Coronary artery (tissue), 2 donors: ENCODE measurements at regions not wholly inside any gene's neighbourhood (a gene's known extent, or its start where the extent isn't known, plus 50 kb on each side); places are given as distances from the start of the nearest gene placed in this dataset.

Experiments
- DNase-seq: peaks from one replicate; pipeline ENCODE4 v3.0.0-alpha.2; 2017; ENCODE audit warnings: low spot score
- H3K27ac ChIP-seq, 2 donors: fragments of 200-600 bp; sonication (generic); one replicate each; pipeline ENCODE4 v1.5.1; 2016 to 2019
- H3K4me3 ChIP-seq: fragments of 200-600 bp; sonication (generic); 2 replicates; pipeline ENCODE4 v1.5.1; 2016; ENCODE audit warnings: mild to moderate bottlenecking, moderate library complexity
- CTCF ChIP-seq: fragments of 200-600 bp; sonication (generic); IDR thresholded peaks from one replicate; pipeline ENCODE4 v1.5.1; 2019; ENCODE audit warnings: antibody characterized with exemption

DNA sequence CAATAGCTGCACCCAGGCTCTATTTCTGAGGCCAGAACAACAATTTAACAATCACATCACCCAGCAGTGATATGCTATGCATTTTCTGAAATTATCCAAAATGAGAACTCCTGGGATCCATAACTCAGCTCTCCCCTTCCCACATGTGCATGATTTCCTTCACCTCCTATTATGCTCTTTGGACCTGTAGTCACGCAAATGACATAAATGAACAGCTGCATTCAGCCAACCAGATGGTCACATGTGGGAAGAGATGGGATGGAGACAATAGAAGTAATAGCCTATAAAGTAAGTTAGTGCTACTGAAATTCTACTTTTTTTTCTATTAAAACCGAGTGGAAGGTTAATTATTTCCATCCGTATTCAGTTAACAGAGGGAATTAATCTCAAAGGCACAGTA, 662.1 kb upstream of the ID4 start:
- H3K27ac ChIP-seq: no peak overlapping the region
- no peak overlapping the region for H3K4me3 ChIP-seq
- no peak for DNase-seq
- no peak for TF ChIP-seq CTCF

GRCh38 chr6:19180348-19181072, 656.7 kb upstream of the ID4 start:
- H3K4me3 ChIP-seq: peak overlapping the region; percentile 48
- peak overlapping the region; percentile 53 to 77 for H3K27ac ChIP-seq
- no peak for TF ChIP-seq CTCF
- peak; percentile 80 for DNase-seq

DNA sequence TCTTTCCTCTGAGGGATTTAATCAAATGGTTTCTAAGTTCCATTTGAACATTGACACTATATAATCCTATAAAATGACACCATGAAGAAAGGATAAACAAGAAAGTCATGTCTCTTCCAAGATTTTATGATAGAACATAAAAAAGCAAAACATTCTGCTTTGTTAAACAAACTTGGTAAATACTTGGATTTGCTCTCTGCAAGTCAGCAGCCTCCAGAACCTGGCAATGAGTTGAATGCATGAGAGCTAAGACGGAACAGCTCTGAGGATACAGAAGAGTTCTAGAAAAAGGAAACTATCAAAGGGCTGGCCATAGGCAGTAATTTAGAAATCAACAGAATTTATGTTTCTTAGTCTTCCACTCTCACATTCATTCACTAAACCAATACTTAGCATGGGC, 656.0 kb upstream of the ID4 start:
- DNase-seq: no peak
- Histone ChIP-seq H3K27ac (peak overlapping the region; percentile 53 to 77), H3K4me3 (no peak overlapping the region)
- no peak for TF ChIP-seq CTCF

DNA sequence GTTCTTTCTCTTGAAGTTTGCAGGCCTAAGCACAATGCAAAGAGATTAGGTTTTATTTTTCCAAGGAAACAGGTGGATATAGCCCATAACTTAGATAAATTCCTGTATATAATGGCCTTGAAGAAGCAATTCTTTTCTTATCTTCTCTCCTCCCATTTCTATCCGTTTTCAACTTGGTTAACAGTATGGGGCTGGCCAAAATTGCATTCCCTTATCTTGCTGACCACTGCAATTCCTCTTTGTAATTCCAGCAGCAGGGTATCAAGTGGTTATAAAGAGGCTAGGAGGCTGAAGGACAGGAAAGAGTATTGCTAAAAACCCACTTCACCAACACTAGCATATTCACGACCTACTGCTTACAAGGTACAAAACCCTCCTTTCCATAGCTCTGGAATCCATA, 643.5 kb upstream of the ID4 start:
- no peak for TF ChIP-seq CTCF
- no peak overlapping the region for H3K4me3 ChIP-seq
- H3K27ac ChIP-seq: no peak overlapping the region
- DNase-seq: no peak

DNA sequence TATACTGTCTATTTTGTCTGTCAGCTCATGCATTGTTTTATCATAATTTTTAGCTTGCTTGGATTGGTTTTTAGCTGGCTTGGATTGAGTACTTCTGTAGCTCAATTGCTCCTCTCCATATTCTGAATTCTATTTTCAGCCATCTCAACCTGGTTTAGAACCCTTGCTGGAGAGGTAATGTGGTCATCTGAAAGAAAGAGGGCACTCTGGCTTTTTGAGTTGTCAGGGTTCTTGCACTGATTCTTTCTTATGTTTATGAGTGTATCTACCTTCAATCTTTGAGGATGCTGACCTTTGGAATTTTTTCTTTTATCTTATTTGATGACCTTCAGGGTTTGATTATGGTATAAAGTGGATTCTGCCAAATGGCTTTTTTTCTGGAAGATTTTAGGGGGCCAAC, 632.7 kb upstream of the ID4 start:
- DNase-seq: no peak
- no peak for TF ChIP-seq CTCF
- H3K27ac ChIP-seq: no peak overlapping the region
- no peak overlapping the region for H3K4me3 ChIP-seq

DNA sequence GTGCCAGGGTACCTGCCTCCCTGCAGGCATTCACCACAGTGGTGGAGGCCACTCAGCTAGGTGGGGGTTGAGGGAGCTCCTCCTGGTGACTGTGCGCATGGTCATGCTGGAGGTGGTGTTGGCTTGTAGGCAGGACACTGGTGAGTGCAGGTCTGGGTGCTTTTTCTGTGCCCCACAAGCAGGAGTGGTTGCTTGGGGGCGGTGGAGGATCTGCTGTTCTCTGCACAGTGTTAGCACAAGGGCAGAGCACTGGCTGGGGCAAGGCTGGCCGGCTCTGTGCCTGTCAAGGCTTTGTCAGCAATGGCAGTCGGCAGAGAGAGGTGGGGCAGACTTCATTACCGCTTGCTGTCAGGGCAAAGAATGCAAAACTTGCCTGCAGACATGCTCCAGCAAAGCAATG, 632.1 kb upstream of the ID4 start:
- DNase-seq: no peak
- no peak for TF ChIP-seq CTCF
- Histone ChIP-seq H3K27ac (no peak overlapping the region), H3K4me3 (no peak overlapping the region)

GRCh38 chr6:19209202-19209601, 628.0 kb upstream of the ID4 start:
- Histone ChIP-seq H3K4me3 (no peak overlapping the region), H3K27ac (no peak overlapping the region)
- DNase-seq: no peak
- no peak for TF ChIP-seq CTCF
